SK-N-SH (cell line): ENCODE measurements at regions not wholly inside any gene's neighbourhood (a gene's known extent, or its start where the extent isn't known, plus 50 kb on each side); places are given as distances from the start of the nearest gene placed in this dataset.

ENCODE experiments used
- FOSL2 ChIP-seq: IDR thresholded peaks from 2 replicates; pipeline ENCODE4 v1.4.0; 2012; ENCODE audit warnings: low read depth, mild to moderate bottlenecking, moderate library complexity, borderline replicate concordance
- MXI1 ChIP-seq: IDR thresholded peaks from 2 replicates; pipeline ENCODE4 v1.6.1; 2012; ENCODE audit warnings: mild to moderate bottlenecking, low read depth, low read length, improper control_type of control experiment
- NRF1 ChIP-seq: IDR thresholded peaks from 2 replicates; pipeline ENCODE4 v1.6.1; 2012; ENCODE audit warnings: low read depth, mild to moderate bottlenecking, low read length
- POLR2AphosphoS5 ChIP-seq: IDR thresholded peaks from 2 replicates; pipeline ENCODE4 v1.6.1; 2012; ENCODE audit warnings: low read depth, low read length
- RCOR1 ChIP-seq: fragments of 150-350 bp; IDR thresholded peaks from 2 replicates; pipeline ENCODE4 v1.6.1; 2017; ENCODE audit warnings: antibody characterized with exemption, low read length
- SIN3A ChIP-seq: IDR thresholded peaks from 2 replicates; pipeline ENCODE4 v1.6.1; 2012; ENCODE audit warnings: low read depth, mild to moderate bottlenecking, low read length, moderate library complexity, borderline replicate concordance
- TF ChIP-seq, protein P1 (sequence below): fragments of 200-600 bp; sonication (generic); IDR thresholded peaks from 2 replicates; pipeline ENCODE4 v1.6.1; 2017; ENCODE audit warnings: antibody characterized with exemption, mild to moderate bottlenecking, moderate library complexity

DNA sequence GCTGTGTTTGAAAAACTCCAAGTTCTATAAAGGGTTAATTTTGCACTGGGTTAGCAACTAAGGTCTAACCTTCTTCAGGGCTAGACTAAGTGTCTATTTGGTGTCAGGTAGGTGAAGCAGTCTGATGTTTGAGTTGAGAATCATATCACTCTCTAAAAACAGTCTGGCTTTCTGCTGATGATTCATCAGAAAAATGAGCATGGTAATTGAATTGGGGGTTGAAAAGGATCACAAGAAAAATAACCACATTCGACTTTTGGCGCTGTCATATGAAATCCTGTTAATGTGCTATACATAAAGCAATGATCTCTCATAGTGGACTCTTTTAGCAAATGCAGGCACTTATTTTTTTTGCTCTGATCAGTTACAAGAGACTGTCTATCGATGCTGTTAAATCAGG, 242.2 kb upstream of the AZI2 start:
- no peak for TF ChIP-seq RCOR1
- TF ChIP-seq, protein P1, sequence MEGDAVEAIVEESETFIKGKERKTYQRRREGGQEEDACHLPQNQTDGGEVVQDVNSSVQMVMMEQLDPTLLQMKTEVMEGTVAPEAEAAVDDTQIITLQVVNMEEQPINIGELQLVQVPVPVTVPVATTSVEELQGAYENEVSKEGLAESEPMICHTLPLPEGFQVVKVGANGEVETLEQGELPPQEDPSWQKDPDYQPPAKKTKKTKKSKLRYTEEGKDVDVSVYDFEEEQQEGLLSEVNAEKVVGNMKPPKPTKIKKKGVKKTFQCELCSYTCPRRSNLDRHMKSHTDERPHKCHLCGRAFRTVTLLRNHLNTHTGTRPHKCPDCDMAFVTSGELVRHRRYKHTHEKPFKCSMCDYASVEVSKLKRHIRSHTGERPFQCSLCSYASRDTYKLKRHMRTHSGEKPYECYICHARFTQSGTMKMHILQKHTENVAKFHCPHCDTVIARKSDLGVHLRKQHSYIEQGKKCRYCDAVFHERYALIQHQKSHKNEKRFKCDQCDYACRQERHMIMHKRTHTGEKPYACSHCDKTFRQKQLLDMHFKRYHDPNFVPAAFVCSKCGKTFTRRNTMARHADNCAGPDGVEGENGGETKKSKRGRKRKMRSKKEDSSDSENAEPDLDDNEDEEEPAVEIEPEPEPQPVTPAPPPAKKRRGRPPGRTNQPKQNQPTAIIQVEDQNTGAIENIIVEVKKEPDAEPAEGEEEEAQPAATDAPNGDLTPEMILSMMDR: 0 out of 2 replicates have a peak, but pooled peaks have one; percentile 9
- no peak for TF ChIP-seq NRF1
- TF ChIP-seq POLR2AphosphoS5: no peak
- TF ChIP-seq SIN3A: no peak
- no peak for TF ChIP-seq MXI1
- no peak for TF ChIP-seq FOSL2
